ENCODE measurements at regions not wholly inside any gene's neighbourhood (a gene's known extent, or its start where the extent isn't known, plus 50 kb on each side); places are given as distances from the start of the nearest gene placed in this dataset.

DNA sequence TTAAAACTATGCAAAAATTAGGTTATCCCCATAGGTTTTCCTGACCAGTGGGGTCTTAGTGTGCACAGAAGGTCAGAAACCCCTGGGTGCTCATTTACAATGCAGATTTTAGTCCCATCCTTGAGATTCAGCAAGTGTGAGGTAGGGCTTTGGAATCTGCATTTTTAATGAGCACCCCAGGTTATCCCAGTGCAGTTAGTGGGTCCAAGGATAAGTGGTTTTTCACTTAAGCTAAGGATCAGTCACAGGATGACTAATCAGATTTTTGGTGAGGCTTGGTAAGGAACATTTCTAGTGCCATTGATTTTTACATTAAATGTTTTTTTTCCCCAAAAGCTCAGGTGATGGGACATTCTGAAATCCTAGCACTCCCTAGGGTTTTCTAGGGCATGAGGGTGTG lies 50.7 kb upstream of the MGAT5 start:
- TF ChIP-seq BHLHE40 (IDR thresholded peaks at IDR 0.05; ENCODE audit: borderline replicate concordance) (no peak), ELF4 (IDR thresholded peaks at IDR 0.05) (no peak), FOXK2 (IDR thresholded peaks at IDR 0.05) (no peak), SP1 (IDR thresholded peaks at IDR 0.05) (no peak), ZNF384 (IDR thresholded peaks at IDR 0.05) (no peak), HDGF (IDR thresholded peaks at IDR 0.05; ENCODE audit: borderline replicate concordance) (no peak), ARNT (IDR thresholded peaks at IDR 0.05) (no peak), CTBP1 (IDR thresholded peaks at IDR 0.05; ENCODE audit: borderline replicate concordance) (no peak)
- TF ChIP-seq, protein P1, sequence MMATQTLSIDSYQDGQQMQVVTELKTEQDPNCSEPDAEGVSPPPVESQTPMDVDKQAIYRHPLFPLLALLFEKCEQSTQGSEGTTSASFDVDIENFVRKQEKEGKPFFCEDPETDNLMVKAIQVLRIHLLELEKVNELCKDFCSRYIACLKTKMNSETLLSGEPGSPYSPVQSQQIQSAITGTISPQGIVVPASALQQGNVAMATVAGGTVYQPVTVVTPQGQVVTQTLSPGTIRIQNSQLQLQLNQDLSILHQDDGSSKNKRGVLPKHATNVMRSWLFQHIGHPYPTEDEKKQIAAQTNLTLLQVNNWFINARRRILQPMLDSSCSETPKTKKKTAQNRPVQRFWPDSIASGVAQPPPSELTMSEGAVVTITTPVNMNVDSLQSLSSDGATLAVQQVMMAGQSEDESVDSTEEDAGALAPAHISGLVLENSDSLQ (IDR thresholded peaks at IDR 0.05): no peak
